Endothelial cell of umbilical vein (primary cell): ENCODE measurements at regions not wholly inside any gene's neighbourhood (a gene's known extent, or its start where the extent isn't known, plus 50 kb on each side); places are given as distances from the start of the nearest gene placed in this dataset.

Source experiments
- BruUV-seq: library from RNA; stranded (reverse); fragments of 400-500 nt; replicated peaks from 2 replicates; lab custom pipeline; 2021; lab: Mats Ljungman, UMichigan
- CTCF ChIA-PET: fragments of 300-600, 350-600 bp; sonication (Branson Sonifier 250); formaldehyde crosslinking; loops from one replicate; lab custom pipeline; 2021; ENCODE audit warnings: antibody characterized with exemption, inconsistent platforms; lab: Charles Lee
- POLR2A ChIA-PET: fragments of 300-600, 350-600 bp; sonication (Branson Sonifier 250); formaldehyde crosslinking; loops from one replicate; lab custom pipeline; 2021; ENCODE audit warnings: antibody characterized with exemption, inconsistent platforms; lab: Charles Lee
- DNase-seq: peaks from one replicate; pipeline ENCODE4 v3.0.0-alpha.2; 2011; ENCODE audit warnings: low read depth, low spot score
- FAIRE-seq: peaks from 2 replicates; lab custom pipeline; 2011; peaks lifted over from hg19 to GRCh38; lab: Jason Lieb, UNC
- H2AFZ ChIP-seq: 2 replicates; pipeline ENCODE4 v1.6.0; 2012; ENCODE audit warnings: low read depth, low read length, control low read depth, inconsistent platforms
- H3K27ac ChIP-seq: 2 replicates; pipeline ENCODE4 v1.5.1; 2011; ENCODE audit warnings: low read depth, mild to moderate bottlenecking, control low read depth, low read length, moderate library complexity; ENCODE audit not compliant: insufficient read depth
- H3K27me3 ChIP-seq, 2 experiments: 2 replicates each; pipeline versions ENCODE4 v1.6.0 to v1.6.1; 2011; ENCODE audit warnings: low read length in 2 of 2, mixed read lengths in 1 of 2; ENCODE audit not compliant: control insufficient read depth in 2 of 2, insufficient read depth in 2 of 2
- H3K36me3 ChIP-seq, 2 experiments: 2 replicates in 1 of 2; 3 replicates in 1 of 2; pipeline ENCODE4 v1.5.1; 2011; ENCODE audit warnings: low read length in 2 of 2, mild to moderate bottlenecking in 1 of 2, moderate library complexity in 1 of 2; ENCODE audit not compliant: control insufficient read depth in 2 of 2, insufficient read depth in 2 of 2; ENCODE audit errors: extremely low read depth in 1 of 2
- H3K4me1 ChIP-seq: 3 replicates; pipeline ENCODE4 v1.5.1; 2011; ENCODE audit warnings: mild to moderate bottlenecking, low read length; ENCODE audit not compliant: control insufficient read depth, insufficient read depth; ENCODE audit errors: extremely low read depth
- H3K4me2 ChIP-seq: 2 replicates; pipeline ENCODE4 v1.6.1; 2011; ENCODE audit warnings: low read length, control low read depth, mixed read lengths; ENCODE audit not compliant: insufficient read depth
- H3K4me3 ChIP-seq, 3 experiments: fragments of 200-600 bp in 1 of 3; sonication (generic), shearing (Covaris generic) in 1 of 3; replicated peaks in 1 of 3; 2 replicates each; pipeline ENCODE4 v1.5.1; 2011 to 2016; ENCODE audit warnings: control low read depth in 3 of 3, low read length in 3 of 3, mild to moderate bottlenecking in 2 of 3, inconsistent platforms in 1 of 3, low read depth in 1 of 3, moderate library complexity in 1 of 3; ENCODE audit not compliant: insufficient read depth in 1 of 3
- H3K79me2 ChIP-seq: 2 replicates; pipeline ENCODE4 v1.6.0; 2012; ENCODE audit warnings: low read length, inconsistent platforms; ENCODE audit not compliant: control insufficient read depth, insufficient read depth
- H3K9ac ChIP-seq: replicated peaks from 2 replicates; pipeline ENCODE3; 2011; ENCODE audit warnings: low read length, control low read depth; ENCODE audit not compliant: insufficient read depth; ENCODE audit errors: extremely low read depth
- H3K9me1 ChIP-seq: replicated peaks from 3 replicates; pipeline ENCODE4 v1.6.0; 2011; ENCODE audit warnings: mild to moderate bottlenecking, low read length; ENCODE audit not compliant: control insufficient read depth, insufficient read depth; ENCODE audit errors: extremely low read depth
- H3K9me3 ChIP-seq: replicated peaks from 2 replicates; pipeline ENCODE4 v1.5.1; 2012; ENCODE audit warnings: low read length, inconsistent platforms; ENCODE audit not compliant: control insufficient read depth, insufficient read depth
- H4K20me1 ChIP-seq: replicated peaks from 2 replicates; pipeline ENCODE3; 2011; ENCODE audit warnings: mild to moderate bottlenecking, low read length; ENCODE audit not compliant: control insufficient read depth, insufficient read depth; ENCODE audit errors: extremely low read depth
- FOS ChIP-seq: IDR thresholded peaks from 2 replicates; pipeline ENCODE4 v1.6.1; 2011; ENCODE audit warnings: mild to moderate bottlenecking, low read length, moderate library complexity, borderline replicate concordance; ENCODE audit not compliant: insufficient read depth
- GATA2 ChIP-seq: IDR thresholded peaks from 2 replicates; pipeline ENCODE4 v1.7.0; 2011; ENCODE audit warnings: low read depth, mild to moderate bottlenecking, moderate library complexity, mixed read lengths, low read length; ENCODE audit not compliant: insufficient read length, insufficient read depth
- JUN ChIP-seq: IDR thresholded peaks from 2 replicates; pipeline ENCODE4 v1.6.1; 2011; ENCODE audit warnings: borderline replicate concordance, low read depth; ENCODE audit not compliant: insufficient read length, insufficient read depth
- MYC ChIP-seq: IDR thresholded peaks from one replicate; pipeline ENCODE4 v1.6.1; 2011; ENCODE audit warnings: mild to moderate bottlenecking, low read depth, low read length
- POLR2A ChIP-seq: IDR thresholded peaks from 2 replicates; pipeline ENCODE4 v1.6.1; 2012; ENCODE audit warnings: low read depth, mild to moderate bottlenecking, control low read depth, low read length
- POLR2AphosphoS5 ChIP-seq: IDR thresholded peaks from 2 replicates; pipeline ENCODE4 v1.6.1; 2012; ENCODE audit warnings: low read depth, mild to moderate bottlenecking, control low read depth, low read length, moderate library complexity; ENCODE audit not compliant: insufficient read depth
- dilution Hi-C: fragments of 300-500 bp; cut with MboI; formaldehyde crosslinking; loops from one replicate; pipeline ENCODE4 v1.15.0; 2019; ENCODE audit warnings: low sequenced_read_pairs; ENCODE audit not compliant: extremely low pct_ligation_motif_present
- intact Hi-C: fragments of 100-400 bp; cut with micrococcal nuclease; formaldehyde crosslinking; loops from one replicate; pipeline ENCODE4 v1.10.0; 2022
- TF ChIP-seq, protein P1 (sequence below): IDR thresholded peaks from 2 replicates; pipeline ENCODE4 v1.6.1; 2011; ENCODE audit not compliant: insufficient read depth, insufficient read length
- TF ChIP-seq, protein P2 (sequence below), 2 donors: IDR thresholded peaks; 1 replicate in 1 of 2; 2 replicates in 1 of 2; pipeline ENCODE4 v1.5.1; 2011; ENCODE audit warnings: low read length in 2 of 2, mild to moderate bottlenecking in 2 of 2, moderate library complexity in 2 of 2, control low read depth in 1 of 2, inconsistent platforms in 1 of 2, low read depth in 1 of 2; ENCODE audit not compliant: insufficient read depth in 1 of 2; ENCODE audit errors: extremely low read depth in 1 of 2

DNA sequence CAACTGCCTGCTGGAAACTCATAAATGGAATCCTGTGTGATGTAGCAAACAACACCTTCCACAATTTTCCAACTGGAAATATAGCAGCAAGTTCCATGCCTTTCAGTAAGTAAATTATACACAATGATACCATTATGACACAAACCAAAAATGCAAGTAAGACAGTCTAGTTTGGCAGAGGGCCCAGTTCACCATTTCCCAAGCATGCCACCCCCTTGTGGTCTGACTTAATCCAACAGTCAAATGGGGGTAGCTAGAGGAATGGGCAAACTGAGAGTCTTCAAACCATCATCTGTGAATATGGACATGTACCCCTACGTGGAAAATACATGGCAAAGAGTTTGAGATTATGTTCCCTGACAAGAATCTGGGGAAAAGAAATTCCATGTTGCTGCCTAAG, 137.6 kb upstream of the VWC2 start:
- no peak overlapping the region for H3K9ac ChIP-seq
- TF ChIP-seq POLR2AphosphoS5 = no peak
- TF ChIP-seq GATA2 = no peak
- no peak for TF ChIP-seq JUN
- TF ChIP-seq POLR2A = no peak
- TF ChIP-seq, protein P1, sequence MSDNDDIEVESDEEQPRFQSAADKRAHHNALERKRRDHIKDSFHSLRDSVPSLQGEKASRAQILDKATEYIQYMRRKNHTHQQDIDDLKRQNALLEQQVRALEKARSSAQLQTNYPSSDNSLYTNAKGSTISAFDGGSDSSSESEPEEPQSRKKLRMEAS = no peak
- TF ChIP-seq MYC = no peak
- no peak overlapping the region for H3K27ac ChIP-seq
- no peaks in the 10 kb centered on the region for H4K20me1 ChIP-seq
- CTCF ChIA-PET = no interaction called here
- no peaks in the 10 kb centered on the region for H3K36me3 ChIP-seq
- POLR2A ChIA-PET = no interaction called here
- FAIRE-seq (no peak), DNase-seq (no peak)
- H3K27me3 ChIP-seq = no peaks in the 10 kb centered on the region
- dilution Hi-C loops = no loop called here
- no peaks in the 10 kb centered on the region for H3K79me2 ChIP-seq
- no peak overlapping the region for H2AFZ ChIP-seq
- intact Hi-C loops = no loop called here
- peaks cover 3% of the 10 kb centered on the region for H3K9me3 ChIP-seq
- H3K9me1 ChIP-seq = no peaks in the 10 kb centered on the region
- no TSS peak for BruUV-seq
- H3K4me1 ChIP-seq = no peaks in the 10 kb centered on the region
- no peak overlapping the region for H3K4me3 ChIP-seq
- no peak overlapping the region for H3K4me2 ChIP-seq

DNA sequence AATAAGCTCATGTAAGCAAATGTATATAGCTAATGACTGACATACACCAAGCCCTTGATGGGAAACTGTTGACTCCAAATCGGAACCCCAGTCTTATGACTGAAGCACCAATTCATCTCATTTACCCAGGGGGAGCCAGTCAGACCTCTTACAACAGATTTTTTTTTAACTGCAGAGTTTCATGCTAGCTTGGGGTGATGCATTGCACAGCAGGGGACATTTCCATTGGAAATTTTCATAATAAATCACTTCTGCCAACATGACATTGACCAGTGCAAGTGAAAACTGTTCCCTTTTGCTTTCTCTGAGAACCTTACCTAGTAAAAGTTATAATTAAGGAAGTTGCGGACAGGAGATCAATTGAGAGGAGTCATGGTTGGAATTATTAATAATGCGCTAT, 137.0 kb upstream of the VWC2 start:
- Histone ChIP-seq H3K27ac (no peak overlapping the region), H3K9ac (no peak overlapping the region), H4K20me1 (no peaks in the 10 kb centered on the region), H3K4me1 (no peaks in the 10 kb centered on the region), H2AFZ (no peak overlapping the region), H3K9me3 (no peaks in the 10 kb centered on the region), H3K79me2 (no peaks in the 10 kb centered on the region), H3K4me3 (no peak overlapping the region), H3K36me3 (no peaks in the 10 kb centered on the region), H3K9me1 (no peaks in the 10 kb centered on the region), H3K27me3 (no peaks in the 10 kb centered on the region), H3K4me2 (no peak overlapping the region)
- TF ChIP-seq FOS = no peak
- TF ChIP-seq, protein P2, sequence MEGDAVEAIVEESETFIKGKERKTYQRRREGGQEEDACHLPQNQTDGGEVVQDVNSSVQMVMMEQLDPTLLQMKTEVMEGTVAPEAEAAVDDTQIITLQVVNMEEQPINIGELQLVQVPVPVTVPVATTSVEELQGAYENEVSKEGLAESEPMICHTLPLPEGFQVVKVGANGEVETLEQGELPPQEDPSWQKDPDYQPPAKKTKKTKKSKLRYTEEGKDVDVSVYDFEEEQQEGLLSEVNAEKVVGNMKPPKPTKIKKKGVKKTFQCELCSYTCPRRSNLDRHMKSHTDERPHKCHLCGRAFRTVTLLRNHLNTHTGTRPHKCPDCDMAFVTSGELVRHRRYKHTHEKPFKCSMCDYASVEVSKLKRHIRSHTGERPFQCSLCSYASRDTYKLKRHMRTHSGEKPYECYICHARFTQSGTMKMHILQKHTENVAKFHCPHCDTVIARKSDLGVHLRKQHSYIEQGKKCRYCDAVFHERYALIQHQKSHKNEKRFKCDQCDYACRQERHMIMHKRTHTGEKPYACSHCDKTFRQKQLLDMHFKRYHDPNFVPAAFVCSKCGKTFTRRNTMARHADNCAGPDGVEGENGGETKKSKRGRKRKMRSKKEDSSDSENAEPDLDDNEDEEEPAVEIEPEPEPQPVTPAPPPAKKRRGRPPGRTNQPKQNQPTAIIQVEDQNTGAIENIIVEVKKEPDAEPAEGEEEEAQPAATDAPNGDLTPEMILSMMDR (IDR thresholded peaks at IDR 0.05; ENCODE audit: extremely low read depth in 1 of 2, insufficient read depth in 1 of 2, low read depth in 1 of 2, low read length in 2 of 2) = no peak
- no peak for TF ChIP-seq POLR2A
- no peak for TF ChIP-seq MYC
- dilution Hi-C loops (no loop called here), intact Hi-C loops (no loop called here)
- DNase-seq (no peak), FAIRE-seq (no peak)
- no TSS peak for BruUV-seq
- POLR2A ChIA-PET = no interaction called here
- CTCF ChIA-PET = no interaction called here
